ENCODE measurements at regions not wholly inside any gene's neighbourhood (a gene's known extent, or its start where the extent isn't known, plus 50 kb on each side); places are given as distances from the start of the nearest gene placed in this dataset.

GRCh38 chr6:45822246-45822812, 193.3 kb downstream of the CLIC5 start:
- no peak overlapping the region for H3K9ac ChIP-seq (ENCODE audit: low read length)
- no peak overlapping the region for H2BK12ac ChIP-seq (ENCODE audit: low read length)
- H2AK5ac ChIP-seq (ENCODE audit: low read length) = no peak overlapping the region
- H3K79me1 ChIP-seq (ENCODE audit: low read length) = no peaks in the 10 kb centered on the region
- H3K4me3 ChIP-seq (ENCODE audit: low read depth, low read length) = no peak overlapping the region
- no peaks in the 10 kb centered on the region for H3K9me3 ChIP-seq (ENCODE audit: insufficient read depth, low read depth, low read length)
- no peak overlapping the region for H3K23ac ChIP-seq (ENCODE audit: low read length)
- no peak overlapping the region for H3K4me2 ChIP-seq (ENCODE audit: low read length)
- no peak overlapping the region for H2BK5ac ChIP-seq (ENCODE audit: low read depth, low read length, poor library complexity)
- no peak overlapping the region for H3K4ac ChIP-seq (ENCODE audit: low read depth, low read length)
- no peak overlapping the region for H4K91ac ChIP-seq (ENCODE audit: low read depth, low read length)
- H3K79me2 ChIP-seq (ENCODE audit: control insufficient read depth, insufficient read depth, low read length, poor library complexity) = no peaks in the 10 kb centered on the region
- H4K8ac ChIP-seq (ENCODE audit: low read depth, low read length) = no peak overlapping the region
- no peak overlapping the region for H4K12ac ChIP-seq (ENCODE audit: low read depth, low read length)
- H3K4me1 ChIP-seq (ENCODE audit: control insufficient read depth in 1 of 2, insufficient read depth in 2 of 2, low read length in 2 of 2) = no peaks in the 10 kb centered on the region
- H2AFZ ChIP-seq (ENCODE audit: insufficient read depth, low read length, poor library complexity) = no peak overlapping the region
- no peaks in the 10 kb centered on the region for H3K27me3 ChIP-seq (ENCODE audit: insufficient read depth, low read length)
- no peaks in the 10 kb centered on the region for H3K36me3 ChIP-seq (ENCODE audit: control insufficient read depth in 1 of 2, insufficient read depth in 2 of 2, low read length in 2 of 2)
- no peak overlapping the region for H3K27ac ChIP-seq (ENCODE audit: low read depth, low read length)
- H3K14ac ChIP-seq (ENCODE audit: low read length) = no peak overlapping the region
- whole genome bisulfite sequencing (ENCODE audit: extremely low coverage, insufficient coverage, insufficient read length) = no CpG with 5 or more reads among the region's 5 CpGs
- no peak overlapping the region for H2BK120ac ChIP-seq (ENCODE audit: insufficient read depth, low read length, poor library complexity)
- H3K18ac ChIP-seq (ENCODE audit: low read length) = no peak overlapping the region
- DNase-seq = no peak

GRCh38 chr6:45818655-45819054, 197.0 kb downstream of the CLIC5 start:
- H3K18ac ChIP-seq (ENCODE audit: low read length) = no peak overlapping the region
- H3K36me3 ChIP-seq (ENCODE audit: control insufficient read depth in 1 of 2, insufficient read depth in 2 of 2, low read length in 2 of 2) = no peaks in the 10 kb centered on the region
- no peak overlapping the region for H3K14ac ChIP-seq (ENCODE audit: low read length)
- H3K23ac ChIP-seq (ENCODE audit: low read length) = no peak overlapping the region
- no peak overlapping the region for H3K27ac ChIP-seq (ENCODE audit: low read depth, low read length)
- H3K79me2 ChIP-seq (ENCODE audit: control insufficient read depth, insufficient read depth, low read length, poor library complexity) = no peaks in the 10 kb centered on the region
- WGBS (ENCODE audit: extremely low coverage, insufficient coverage, insufficient read length) = no CpG with 5 or more reads among the region's 4 CpGs
- H3K4me3 ChIP-seq (ENCODE audit: low read depth, low read length) = no peak overlapping the region
- no peak overlapping the region for H2AFZ ChIP-seq (ENCODE audit: insufficient read depth, low read length, poor library complexity)
- H2BK120ac ChIP-seq (ENCODE audit: insufficient read depth, low read length, poor library complexity) = no peak overlapping the region
- no peak overlapping the region for H4K8ac ChIP-seq (ENCODE audit: low read depth, low read length)
- no peaks in the 10 kb centered on the region for H3K4me1 ChIP-seq (ENCODE audit: control insufficient read depth in 1 of 2, insufficient read depth in 2 of 2, low read length in 2 of 2)
- no peak overlapping the region for H4K91ac ChIP-seq (ENCODE audit: low read depth, low read length)
- no peak overlapping the region for H2BK12ac ChIP-seq (ENCODE audit: low read length)
- H3K9ac ChIP-seq (ENCODE audit: low read length) = no peak overlapping the region
- no peak overlapping the region for H2AK5ac ChIP-seq (ENCODE audit: low read length)
- no peak overlapping the region for H4K12ac ChIP-seq (ENCODE audit: low read depth, low read length)
- DNase-seq = no peak
- no peak overlapping the region for H3K4ac ChIP-seq (ENCODE audit: low read depth, low read length)
- no peak overlapping the region for H2BK5ac ChIP-seq (ENCODE audit: low read depth, low read length, poor library complexity)
- H3K4me2 ChIP-seq (ENCODE audit: low read length) = no peak overlapping the region
- no peaks in the 10 kb centered on the region for H3K27me3 ChIP-seq (ENCODE audit: insufficient read depth, low read length)
- H3K79me1 ChIP-seq (ENCODE audit: low read length) = no peaks in the 10 kb centered on the region
- no peaks in the 10 kb centered on the region for H3K9me3 ChIP-seq (ENCODE audit: insufficient read depth, low read depth, low read length)

GRCh38 chr6:45816674-45817297, 198.9 kb downstream of the CLIC5 start:
- H3K36me3 ChIP-seq (ENCODE audit: control insufficient read depth in 1 of 2, insufficient read depth in 2 of 2, low read length in 2 of 2) = no peaks in the 10 kb centered on the region
- H4K8ac ChIP-seq (ENCODE audit: low read depth, low read length) = no peak overlapping the region
- H3K79me2 ChIP-seq (ENCODE audit: control insufficient read depth, insufficient read depth, low read length, poor library complexity) = no peaks in the 10 kb centered on the region
- peak; percentile 19 to 66 for DNase-seq
- H3K27ac ChIP-seq (ENCODE audit: low read depth, low read length) = no peak overlapping the region
- H3K4me2 ChIP-seq (ENCODE audit: low read length) = no peak overlapping the region
- H3K27me3 ChIP-seq (ENCODE audit: insufficient read depth, low read length) = no peaks in the 10 kb centered on the region
- H2BK12ac ChIP-seq (ENCODE audit: low read length) = no peak overlapping the region
- WGBS (ENCODE audit: extremely low coverage, insufficient coverage, insufficient read length) = no CpG with 5 or more reads among the region's 11 CpGs
- H3K18ac ChIP-seq (ENCODE audit: low read length) = no peak overlapping the region
- H2AFZ ChIP-seq (ENCODE audit: insufficient read depth, low read length, poor library complexity) = no peak overlapping the region
- no peak overlapping the region for H3K4me3 ChIP-seq (ENCODE audit: low read depth, low read length)
- H3K23ac ChIP-seq (ENCODE audit: low read length) = no peak overlapping the region
- no peaks in the 10 kb centered on the region for H3K4me1 ChIP-seq (ENCODE audit: control insufficient read depth in 1 of 2, insufficient read depth in 2 of 2, low read length in 2 of 2)
- H2AK5ac ChIP-seq (ENCODE audit: low read length) = no peak overlapping the region
- H4K12ac ChIP-seq (ENCODE audit: low read depth, low read length) = no peak overlapping the region
- H3K9ac ChIP-seq (ENCODE audit: low read length) = no peak overlapping the region
- H3K9me3 ChIP-seq (ENCODE audit: insufficient read depth, low read depth, low read length) = no peaks in the 10 kb centered on the region
- H3K79me1 ChIP-seq (ENCODE audit: low read length) = no peaks in the 10 kb centered on the region
- H3K4ac ChIP-seq (ENCODE audit: low read depth, low read length) = no peak overlapping the region
- no peak overlapping the region for H4K91ac ChIP-seq (ENCODE audit: low read depth, low read length)
- H3K14ac ChIP-seq (ENCODE audit: low read length) = no peak overlapping the region
- no peak overlapping the region for H2BK5ac ChIP-seq (ENCODE audit: low read depth, low read length, poor library complexity)
- no peak overlapping the region for H2BK120ac ChIP-seq (ENCODE audit: insufficient read depth, low read length, poor library complexity)

GRCh38 chr6:45815466-45816125, 200.1 kb downstream of the CLIC5 start:
- H3K36me3 ChIP-seq (ENCODE audit: control insufficient read depth in 1 of 2, insufficient read depth in 2 of 2, low read length in 2 of 2) = no peaks in the 10 kb centered on the region
- no peak for DNase-seq
- H3K9ac ChIP-seq (ENCODE audit: low read length) = no peak overlapping the region
- H4K12ac ChIP-seq (ENCODE audit: low read depth, low read length) = no peak overlapping the region
- no peak overlapping the region for H2AK5ac ChIP-seq (ENCODE audit: low read length)
- no peak overlapping the region for H3K27ac ChIP-seq (ENCODE audit: low read depth, low read length)
- no peak overlapping the region for H4K8ac ChIP-seq (ENCODE audit: low read depth, low read length)
- H2BK5ac ChIP-seq (ENCODE audit: low read depth, low read length, poor library complexity) = no peak overlapping the region
- no peak overlapping the region for H3K4me2 ChIP-seq (ENCODE audit: low read length)
- no peak overlapping the region for H3K23ac ChIP-seq (ENCODE audit: low read length)
- WGBS (ENCODE audit: extremely low coverage, insufficient coverage, insufficient read length) = no CpG with 5 or more reads among the region's 13 CpGs
- H2BK120ac ChIP-seq (ENCODE audit: insufficient read depth, low read length, poor library complexity) = no peak overlapping the region
- no peaks in the 10 kb centered on the region for H3K4me1 ChIP-seq (ENCODE audit: control insufficient read depth in 1 of 2, insufficient read depth in 2 of 2, low read length in 2 of 2)
- no peaks in the 10 kb centered on the region for H3K79me1 ChIP-seq (ENCODE audit: low read length)
- no peak overlapping the region for H3K14ac ChIP-seq (ENCODE audit: low read length)
- H3K9me3 ChIP-seq (ENCODE audit: insufficient read depth, low read depth, low read length) = no peaks in the 10 kb centered on the region
- H3K79me2 ChIP-seq (ENCODE audit: control insufficient read depth, insufficient read depth, low read length, poor library complexity) = no peaks in the 10 kb centered on the region
- no peak overlapping the region for H4K91ac ChIP-seq (ENCODE audit: low read depth, low read length)
- H3K27me3 ChIP-seq (ENCODE audit: insufficient read depth, low read length) = no peaks in the 10 kb centered on the region
- no peak overlapping the region for H3K4ac ChIP-seq (ENCODE audit: low read depth, low read length)
- H2AFZ ChIP-seq (ENCODE audit: insufficient read depth, low read length, poor library complexity) = no peak overlapping the region
- no peak overlapping the region for H2BK12ac ChIP-seq (ENCODE audit: low read length)
- H3K18ac ChIP-seq (ENCODE audit: low read length) = no peak overlapping the region
- no peak overlapping the region for H3K4me3 ChIP-seq (ENCODE audit: low read depth, low read length)
